B cell (primary cell): ENCODE measurements at regions not wholly inside any gene's neighbourhood (a gene's known extent, or its start where the extent isn't known, plus 50 kb on each side); places are given as distances from the start of the nearest gene placed in this dataset.

Source experiments
- ATAC-seq: fragments of 200-7000 bp; cut with Tn5 transposase; one replicate; pipeline ENCODE4 v1.10.0; 2021; ENCODE audit warnings: low read depth, mild to moderate bottlenecking, moderate number of reproducible peaks, moderate library complexity
- CTCF ChIA-PET: fragments of 350-600 bp; sonication (Branson Sonifier 250); formaldehyde crosslinking; loops from one replicate; lab custom pipeline; 2021; ENCODE audit warnings: antibody characterized with exemption, inconsistent platforms; lab: Charles Lee
- POLR2A ChIA-PET: fragments of 350-600 bp; sonication (Branson Sonifier 250); formaldehyde crosslinking; loops from one replicate; lab custom pipeline; 2021; ENCODE audit warnings: antibody characterized with exemption; lab: Charles Lee
- DNase-seq: peaks from one replicate; pipeline ENCODE4 v3.0.0; 2013
- H2AFZ ChIP-seq: 2 replicates; pipeline ENCODE4 v1.6.1; 2012; ENCODE audit warnings: mild to moderate bottlenecking, low read depth, low read length; ENCODE audit not compliant: insufficient read depth, poor library complexity, severe bottlenecking
- H3K27ac ChIP-seq, 2 donors: 1 replicate in 1 of 2; 2 replicates in 1 of 2; pipeline ENCODE4 v1.5.1; 2012 to 2013; ENCODE audit warnings: low read length in 2 of 2, mild to moderate bottlenecking in 2 of 2, moderate library complexity in 1 of 2
- H3K27me3 ChIP-seq, 4 experiments: fragments of 200-600 bp in 1 of 4; sonication (generic) in 1 of 4; replicated peaks in 1 of 4; 1 replicate in 2 of 4; 2 replicates in 2 of 4; pipeline versions ENCODE4 v1.6.1 to v1.7.0; 2013 to 2016; ENCODE audit warnings: low read length in 3 of 4, mild to moderate bottlenecking in 2 of 4, mixed read lengths in 1 of 4, moderate library complexity in 1 of 4; ENCODE audit not compliant: insufficient read depth in 4 of 4, control insufficient read depth in 3 of 4; ENCODE audit errors: control extremely low read depth in 1 of 4
- H3K36me3 ChIP-seq, 2 experiments: replicated peaks in 1 of 2; 1 replicate in 1 of 2; 2 replicates in 1 of 2; pipeline versions ENCODE4 v1.6.1 to v1.7.1; 2013; ENCODE audit warnings: low read length in 1 of 2; ENCODE audit not compliant: insufficient read depth in 2 of 2, control insufficient read depth in 1 of 2; ENCODE audit errors: control extremely low read depth in 1 of 2, extremely low read depth in 1 of 2
- H3K4me1 ChIP-seq, 2 donors: fragments of 200-600 bp in 1 of 2; sonication (generic) in 1 of 2; 1 replicate in 1 of 2; 2 replicates in 1 of 2; pipeline versions ENCODE4 v1.5.1 to v1.6.1; 2013 to 2017; ENCODE audit warnings: low read length in 2 of 2; ENCODE audit not compliant: control insufficient read depth in 2 of 2, insufficient read depth in 2 of 2
- H3K4me2 ChIP-seq: replicated peaks from 2 replicates; pipeline ENCODE3; 2012; ENCODE audit warnings: mild to moderate bottlenecking, low read depth, low read length; ENCODE audit not compliant: poor library complexity, severe bottlenecking
- H3K4me3 ChIP-seq, 5 experiments: fragments of 200-600 bp in 1 of 5; sonication (generic) in 1 of 5; 1 replicate in 3 of 5; 2 replicates in 2 of 5; pipeline versions ENCODE4 v1.5.1 to v1.7.0; 2011 to 2016; ENCODE audit warnings: low read length in 4 of 5, mild to moderate bottlenecking in 4 of 5, low read depth in 2 of 5, control low read depth in 1 of 5, moderate library complexity in 1 of 5; ENCODE audit not compliant: insufficient read depth in 1 of 5; ENCODE audit errors: control extremely low read depth in 1 of 5, extremely low read depth in 1 of 5
- H3K79me2 ChIP-seq: fragments of 200-600 bp; sonication (generic); one replicate; pipeline ENCODE4 v1.6.0; 2016; ENCODE audit warnings: low read length; ENCODE audit not compliant: control insufficient read depth, insufficient read depth
- H3K9ac ChIP-seq: fragments of 200-600 bp; sonication (generic); 2 replicates; pipeline ENCODE4 v1.6.1; 2017; ENCODE audit warnings: mild to moderate bottlenecking, low read length, moderate library complexity
- H3K9me3 ChIP-seq, 3 donors: one replicate each; pipeline versions ENCODE4 v1.6.1 to v1.7.1; 2013; ENCODE audit warnings: low read length in 2 of 3; ENCODE audit not compliant: control insufficient read depth in 2 of 3, insufficient read depth in 1 of 3; ENCODE audit errors: control extremely low read depth in 1 of 3
- H4K20me1 ChIP-seq: 2 replicates; pipeline ENCODE4 v1.6.0; 2012; ENCODE audit warnings: mild to moderate bottlenecking, low read length; ENCODE audit not compliant: insufficient read depth, control insufficient read depth, poor library complexity, severe bottlenecking
- H3K27ac Mint-ChIP-seq: one replicate; pipeline ENCODE4 v1.8.0; 2021; ENCODE audit warnings: mixed read lengths
- H3K27me3 Mint-ChIP-seq: one replicate; pipeline ENCODE4 v1.8.0; 2021; ENCODE audit warnings: mixed read lengths
- H3K4me1 Mint-ChIP-seq: one replicate; pipeline ENCODE4 v1.8.0; 2021; ENCODE audit warnings: mixed read lengths
- H3K4me3 Mint-ChIP-seq: one replicate; pipeline ENCODE4 v1.8.0; 2021; ENCODE audit warnings: mixed read lengths
- H3K9me3 Mint-ChIP-seq: one replicate; pipeline ENCODE4 v1.8.0; 2022; ENCODE audit warnings: mixed read lengths; ENCODE audit not compliant: insufficient read depth
- EZH2 ChIP-seq: IDR thresholded peaks from 2 replicates; pipeline ENCODE4 v1.6.1; 2012; ENCODE audit warnings: borderline replicate concordance, low read depth, mild to moderate bottlenecking, moderate library complexity, low read length; ENCODE audit not compliant: insufficient read depth, poor library complexity, severe bottlenecking
- WGBS: methylation state at CpG from one replicate; pipeline ENCODE4 v1.1.5; 2013; ENCODE audit warnings: missing lambda C conversion rate; ENCODE audit not compliant: insufficient coverage; 5-methylcytosine and 5-hydroxymethylcytosine counted together
- intact Hi-C: fragments of 100-400 bp; cut with micrococcal nuclease; formaldehyde crosslinking; loops from one replicate; pipeline ENCODE4 v1.10.0; 2022
- TF ChIP-seq, protein P1 (sequence below): fragments of 200-600 bp; IDR thresholded peaks from one replicate; pipeline ENCODE4 v1.8.0; 2022; ENCODE audit warnings: antibody characterized with exemption, mild to moderate bottlenecking

GRCh38 chr4:85291226-85291625, 183.7 kb upstream of the ARHGAP24 start:
- TF ChIP-seq EZH2 = no peak
- TF ChIP-seq, protein P1, sequence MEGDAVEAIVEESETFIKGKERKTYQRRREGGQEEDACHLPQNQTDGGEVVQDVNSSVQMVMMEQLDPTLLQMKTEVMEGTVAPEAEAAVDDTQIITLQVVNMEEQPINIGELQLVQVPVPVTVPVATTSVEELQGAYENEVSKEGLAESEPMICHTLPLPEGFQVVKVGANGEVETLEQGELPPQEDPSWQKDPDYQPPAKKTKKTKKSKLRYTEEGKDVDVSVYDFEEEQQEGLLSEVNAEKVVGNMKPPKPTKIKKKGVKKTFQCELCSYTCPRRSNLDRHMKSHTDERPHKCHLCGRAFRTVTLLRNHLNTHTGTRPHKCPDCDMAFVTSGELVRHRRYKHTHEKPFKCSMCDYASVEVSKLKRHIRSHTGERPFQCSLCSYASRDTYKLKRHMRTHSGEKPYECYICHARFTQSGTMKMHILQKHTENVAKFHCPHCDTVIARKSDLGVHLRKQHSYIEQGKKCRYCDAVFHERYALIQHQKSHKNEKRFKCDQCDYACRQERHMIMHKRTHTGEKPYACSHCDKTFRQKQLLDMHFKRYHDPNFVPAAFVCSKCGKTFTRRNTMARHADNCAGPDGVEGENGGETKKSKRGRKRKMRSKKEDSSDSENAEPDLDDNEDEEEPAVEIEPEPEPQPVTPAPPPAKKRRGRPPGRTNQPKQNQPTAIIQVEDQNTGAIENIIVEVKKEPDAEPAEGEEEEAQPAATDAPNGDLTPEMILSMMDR = no peak
- Histone ChIP-seq H3K27me3 (no peaks in the 10 kb centered on the region), H3K9me3 (peaks cover 0 to 16% (median 5%) of the 10 kb centered on the region in 3 donors), H3K27ac (no peak overlapping the region), H4K20me1 (no peaks in the 10 kb centered on the region), H3K36me3 (no peaks in the 10 kb centered on the region), H3K4me2 (no peak overlapping the region), H2AFZ (no peak overlapping the region), H3K9ac (no peak overlapping the region), H3K4me1 (no peaks in the 10 kb centered on the region), H3K79me2 (no peaks in the 10 kb centered on the region), H3K4me3 (no peak overlapping the region)
- Mint-ChIP-seq H3K9me3 (peaks cover 7% of the 10 kb centered on the region), H3K27ac (no peak overlapping the region), H3K4me1 (no peaks in the 10 kb centered on the region), H3K4me3 (no peak overlapping the region), H3K27me3 (peaks cover 16% of the 10 kb centered on the region)
- WGBS = no CpG with 5 or more reads among the region's 2 CpGs
- no peak for DNase-seq
- ATAC-seq = no peak
- ChIA-PET POLR2A (no interaction called here), CTCF (no interaction called here)
- intact Hi-C loops = no loop called here

DNA sequence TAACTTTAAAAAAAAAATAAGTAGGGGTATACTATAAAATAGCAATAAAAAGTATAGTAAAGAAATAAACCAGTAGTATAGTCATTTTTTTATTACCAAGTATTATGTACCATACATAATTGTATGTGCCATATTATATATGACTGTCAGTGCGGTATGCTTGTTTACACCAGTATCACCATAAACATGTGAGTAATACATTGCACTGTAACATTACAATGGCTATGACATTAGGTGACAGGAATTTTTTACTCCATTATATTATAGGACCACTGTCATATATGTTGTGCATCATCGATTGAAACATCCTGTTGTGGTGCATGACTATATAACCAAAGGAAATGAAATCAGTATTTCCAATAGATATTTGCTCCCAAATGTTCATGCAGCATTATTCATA, 176.9 kb upstream of the ARHGAP24 start:
- H3K27me3 Mint-ChIP-seq = peaks cover 3% of the 10 kb centered on the region
- intact Hi-C loops = no loop called here

More for the DNA sequence above, 176.9 kb upstream of the ARHGAP24 start:
- Histone ChIP-seq H4K20me1 (no peaks in the 10 kb centered on the region), H3K9me3 (peaks cover 0 to 4% (median 0%) of the 10 kb centered on the region in 3 donors), H3K9ac (no peak overlapping the region), H3K27ac (no peak overlapping the region), H3K4me1 (no peaks in the 10 kb centered on the region), H3K4me2 (no peak overlapping the region), H3K36me3 (no peaks in the 10 kb centered on the region), H3K79me2 (no peaks in the 10 kb centered on the region), H2AFZ (no peak overlapping the region), H3K4me3 (no peak overlapping the region), H3K27me3 (no peaks in the 10 kb centered on the region)
- ChIA-PET POLR2A (no interaction called here), CTCF (no interaction called here)
- H3K4me1 Mint-ChIP-seq = no peaks in the 10 kb centered on the region
- DNase-seq (no peak), ATAC-seq (no peak)
- no CpG with 5 or more reads among the region's 2 CpGs for WGBS
- peaks cover 2% of the 10 kb centered on the region for H3K9me3 Mint-ChIP-seq
- no peak overlapping the region for H3K4me3 Mint-ChIP-seq
- no peak overlapping the region for H3K27ac Mint-ChIP-seq
- TF ChIP-seq EZH2 = no peak
- TF ChIP-seq, protein P1 = no peak
